Skin epidermis (tissue), 12 donors: ENCODE measurements at regions not wholly inside any gene's neighbourhood (a gene's known extent, or its start where the extent isn't known, plus 50 kb on each side); places are given as distances from the start of the nearest gene placed in this dataset.
A peak's percentile ranks its signal among the peaks of the same experiment; 100 is the strongest.

Source experiments
- H3K27ac ChIP-seq, 21 experiments: fragments of 200-600 bp; sonication (generic) in 11 of 21; one replicate each; pipeline ENCODE4 v1.5.0; 2020; ENCODE audit warnings: mild to moderate bottlenecking in 3 of 21, inconsistent platforms in 2 of 21, moderate library complexity in 2 of 21
- H3K4me3 ChIP-seq, 7 experiments: fragments of 200-600 bp; sonication (generic) in 2 of 7; one replicate each; pipeline ENCODE4 v1.5.0; 2020; ENCODE audit warnings: inconsistent platforms in 2 of 7, mild to moderate bottlenecking in 2 of 7, moderate library complexity in 1 of 7

DNA sequence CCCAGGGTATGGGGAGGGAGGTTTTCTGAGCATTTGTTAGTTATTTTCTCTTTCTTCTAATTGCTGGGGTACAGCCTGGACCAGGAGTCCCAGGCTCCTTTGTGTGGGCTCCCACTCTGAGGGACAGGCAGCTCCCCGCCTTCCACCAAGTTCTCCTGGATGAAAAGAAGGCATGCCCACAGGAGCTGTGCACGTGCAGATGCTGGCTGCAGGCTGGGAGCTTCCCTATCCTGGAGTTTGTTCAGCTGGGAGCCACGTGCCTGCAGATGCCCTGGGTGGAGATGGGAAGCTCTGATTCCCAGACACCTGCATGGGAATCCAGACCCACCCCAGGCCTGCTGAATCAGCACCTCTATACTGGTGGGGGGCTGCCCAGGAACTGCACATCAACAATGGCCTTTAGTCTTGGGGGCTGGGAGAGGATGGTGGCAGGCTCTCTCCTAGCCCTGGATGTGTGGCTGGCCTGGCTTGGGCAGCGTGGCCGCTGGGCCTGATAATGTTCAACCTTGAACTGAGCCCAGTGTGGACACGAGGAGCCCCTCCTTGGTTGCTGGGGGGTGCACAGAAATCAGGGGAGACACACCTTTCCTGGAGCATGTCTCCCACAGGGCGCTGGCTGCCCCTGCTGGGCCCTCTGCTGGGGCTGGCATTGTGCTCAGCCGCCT lies 233.6 kb upstream of the HS6ST1 start:
- H3K27ac ChIP-seq = no peak overlapping the region
- H3K4me3 ChIP-seq = no peak overlapping the region

DNA sequence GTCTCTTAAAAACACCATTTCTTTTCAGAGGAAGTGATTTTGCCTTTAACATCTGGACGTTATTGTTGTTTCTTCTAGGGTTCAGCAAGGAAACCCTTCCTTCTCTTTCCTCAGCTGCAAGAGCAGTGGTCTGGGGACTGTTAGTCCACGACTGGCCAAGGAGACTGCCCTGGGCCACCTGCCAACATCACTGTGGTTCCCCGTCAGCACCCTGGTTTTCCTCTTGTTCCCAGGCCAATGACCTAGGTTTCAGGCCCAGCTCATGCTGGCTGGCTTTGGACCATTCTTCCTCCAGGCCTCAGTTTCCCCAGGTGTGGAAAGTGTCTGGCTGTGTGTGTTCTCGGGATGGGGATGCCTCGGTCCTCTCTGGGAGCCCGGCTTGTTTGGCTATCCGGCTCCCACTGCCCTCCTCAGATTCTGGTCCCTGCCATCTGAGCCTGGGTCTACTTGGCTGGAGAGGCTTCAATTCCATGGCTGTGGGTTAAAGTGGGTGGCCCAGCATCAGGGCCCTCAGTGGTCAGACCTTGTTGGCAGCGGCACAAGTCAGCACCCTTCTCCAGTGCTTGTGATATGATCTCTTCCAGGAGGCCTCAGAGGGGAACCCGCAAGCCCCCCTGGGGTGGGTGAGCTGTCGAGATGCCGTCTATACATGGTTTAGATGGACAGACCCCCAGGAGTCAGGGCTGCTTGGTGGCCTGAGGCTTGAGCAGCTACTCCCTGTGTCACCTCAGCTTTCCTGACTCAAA lies 234.3 kb upstream of the HS6ST1 start:
- Histone ChIP-seq H3K27ac (no peak overlapping the region), H3K4me3 (no peak overlapping the region)

- Histone ChIP-seq H3K27ac (no peak overlapping the region), H3K4me3 (no peak overlapping the region)
These were observed 235.6 kb upstream of the HS6ST1 start for GRCh38 chr2:128554151-128554769.

DNA sequence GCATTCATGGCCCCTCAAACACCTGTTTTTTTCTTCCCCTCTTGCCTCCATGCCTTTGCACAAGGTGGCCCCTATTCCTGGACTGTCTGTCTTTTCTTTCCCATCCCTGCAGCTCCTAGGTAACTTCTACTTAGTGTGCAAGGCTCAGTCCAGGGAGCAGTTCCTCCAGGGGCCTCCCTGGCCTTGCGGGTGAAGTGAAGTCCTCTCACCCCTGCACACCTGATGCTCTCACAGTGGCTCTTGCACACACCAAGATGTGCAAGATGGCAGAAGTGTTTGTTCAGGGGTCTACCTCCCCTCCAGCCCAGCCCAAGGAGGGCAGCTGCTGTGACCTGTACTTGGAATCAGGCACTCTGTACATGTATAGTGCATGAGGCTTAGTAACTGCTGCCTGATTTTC lies 236.8 kb upstream of the HS6ST1 start:
- Histone ChIP-seq H3K4me3 (no peak overlapping the region), H3K27ac (no peak overlapping the region)

- no peak overlapping the region for H3K4me3 ChIP-seq
- no peak overlapping the region for H3K27ac ChIP-seq
These were observed 237.4 kb upstream of the HS6ST1 start for GRCh38 chr2:128556089-128556488.

- no peak overlapping the region for H3K27ac ChIP-seq
- H3K4me3 ChIP-seq = no peak overlapping the region
These were observed 238.0 kb upstream of the HS6ST1 start for GRCh38 chr2:128556633-128557032.

GRCh38 chr2:128557069-128557468 lies 238.4 kb upstream of the HS6ST1 start:
- H3K27ac ChIP-seq = no peak overlapping the region
- H3K4me3 ChIP-seq = no peak overlapping the region

- peak overlapping the region in 2 of 21 experiments; percentile 5 to 41 for H3K27ac ChIP-seq
- no peak overlapping the region for H3K4me3 ChIP-seq
These were observed 239.2 kb upstream of the HS6ST1 start for GRCh38 chr2:128557831-128558241.

DNA sequence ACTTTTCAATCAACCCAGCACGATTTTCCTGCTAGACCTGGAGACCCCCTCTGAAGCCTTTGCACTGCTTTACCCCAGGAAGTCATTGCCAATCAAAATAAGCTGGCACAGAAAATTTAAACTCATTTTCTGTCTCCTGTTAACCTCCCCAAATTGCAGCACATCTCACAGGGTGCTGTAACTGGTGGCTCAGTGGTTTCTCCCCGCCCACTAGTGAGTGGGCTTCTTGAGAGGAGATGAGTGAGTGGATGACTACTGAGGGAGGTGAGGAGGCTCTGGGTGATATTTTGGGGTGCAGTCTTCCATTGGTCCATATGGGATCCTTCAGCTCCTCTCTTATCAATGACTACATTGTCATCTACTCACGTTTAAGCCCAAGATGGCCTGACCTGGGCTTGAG lies 239.8 kb upstream of the HS6ST1 start:
- no peak overlapping the region for H3K4me3 ChIP-seq
- peak overlapping the region in 3 of 21 experiments; percentile 5 to 41 (median 5) for H3K27ac ChIP-seq

- H3K4me3 ChIP-seq = no peak overlapping the region
- H3K27ac ChIP-seq = peak overlapping the region in 2 of 21 experiments; percentile 5 to 41
These were observed 240.3 kb upstream of the HS6ST1 start for GRCh38 chr2:128558895-128559532.

GRCh38 chr2:128559533-128560515 lies 241.2 kb upstream of the HS6ST1 start:
- Histone ChIP-seq H3K4me3 (no peak overlapping the region), H3K27ac (no peak overlapping the region)

DNA sequence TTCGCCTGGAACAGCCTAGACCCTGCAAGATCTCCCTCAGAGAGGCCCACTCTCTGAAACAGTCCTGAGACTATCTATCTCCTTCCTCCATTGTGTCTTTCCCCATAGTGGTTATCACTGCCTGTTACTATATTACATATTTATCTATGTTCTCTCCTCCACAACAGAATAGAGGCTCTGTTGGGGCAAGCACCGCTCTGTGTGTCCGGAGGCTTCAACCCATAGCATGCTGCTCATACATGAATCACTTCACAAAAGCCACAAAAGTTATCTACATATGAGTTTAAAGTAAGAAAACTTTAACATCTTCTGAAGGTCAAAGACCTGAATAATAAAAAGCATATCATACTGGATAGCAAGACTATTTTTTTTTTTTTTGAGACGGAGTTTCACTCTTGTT lies 242.1 kb upstream of the HS6ST1 start:
- no peak overlapping the region for H3K27ac ChIP-seq
- no peak overlapping the region for H3K4me3 ChIP-seq

GRCh38 chr2:128562471-128563347 lies 244.0 kb upstream of the HS6ST1 start:
- Histone ChIP-seq H3K27ac (peak overlapping the region in 10 of 21 experiments; percentile 7 to 81 (median 54)), H3K4me3 (no peak overlapping the region)

DNA sequence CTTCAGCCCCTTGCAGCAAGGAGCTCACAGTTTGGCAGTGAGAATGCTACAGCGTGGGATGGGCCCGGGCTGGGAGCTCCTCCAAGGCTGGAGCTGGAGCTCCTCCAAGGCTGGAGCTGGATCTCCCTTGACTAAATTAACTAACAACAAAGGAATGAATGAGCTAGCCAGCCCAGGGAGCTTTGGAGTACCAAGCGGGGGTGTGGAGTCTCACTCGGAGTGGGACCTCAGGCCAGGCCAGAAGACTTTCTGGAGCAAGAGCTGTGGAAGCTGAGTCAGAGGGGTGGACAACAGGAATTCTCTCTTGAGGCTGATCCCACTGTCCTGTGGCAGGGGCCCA lies 244.7 kb upstream of the HS6ST1 start:
- H3K27ac ChIP-seq = peak overlapping the region in 7 of 21 experiments; percentile 20 to 81 (median 53)

GRCh38 chr2:128564131-128564530 lies 245.5 kb upstream of the HS6ST1 start:
- peak overlapping the region in 1 of 21 experiments; percentile 31 for H3K27ac ChIP-seq
- no peak overlapping the region for H3K4me3 ChIP-seq

More for the DNA sequence above, 244.7 kb upstream of the HS6ST1 start:
- H3K4me3 ChIP-seq = no peak overlapping the region

- Histone ChIP-seq H3K4me3 (no peak overlapping the region), H3K27ac (no peak overlapping the region)
These were observed 245.9 kb upstream of the HS6ST1 start for GRCh38 chr2:128564551-128564950.

GRCh38 chr2:128565441-128565840 lies 246.8 kb upstream of the HS6ST1 start:
- H3K4me3 ChIP-seq = no peak overlapping the region
- no peak overlapping the region for H3K27ac ChIP-seq

GRCh38 chr2:128566671-128567070 lies 248.0 kb upstream of the HS6ST1 start:
- no peak overlapping the region for H3K4me3 ChIP-seq
- no peak overlapping the region for H3K27ac ChIP-seq
